GM12892 (cell line): ENCODE measurements at regions not wholly inside any gene's neighbourhood (a gene's known extent, or its start where the extent isn't known, plus 50 kb on each side); places are given as distances from the start of the nearest gene placed in this dataset.

Experiments used
- DNase-seq: peaks from one replicate; pipeline ENCODE4 v3.0.0; 2011; ENCODE audit not compliant: insufficient read length
- FAIRE-seq: peaks from 2 replicates; lab custom pipeline; 2011; peaks lifted over from hg19 to GRCh38; lab: Jason Lieb, UNC
- POLR2A ChIP-seq: IDR thresholded peaks from 2 replicates; pipeline ENCODE4 v1.6.1; 2011; ENCODE audit warnings: low read depth, low read length, control low read depth
- POLR2AphosphoS5 ChIP-seq: IDR thresholded peaks from 2 replicates; pipeline ENCODE4 v1.6.1; 2011; ENCODE audit warnings: low read depth, low read length, control low read depth
- TAF1 ChIP-seq: IDR thresholded peaks from 2 replicates; pipeline ENCODE4 v1.6.1; 2011; ENCODE audit warnings: low read depth, mild to moderate bottlenecking, control low read depth, low read length, borderline replicate concordance

- no peak for DNase-seq
Observed at GRCh38 chr2:102092535-102092934, 50.0 kb upstream of the IL1R1 start.

More at GRCh38 chr2:102092535-102092934, 50.0 kb upstream of the IL1R1 start:
- no peak for TF ChIP-seq POLR2AphosphoS5
- no peak for TF ChIP-seq TAF1
- TF ChIP-seq POLR2A: no peak
- no peak for FAIRE-seq
